ENCODE measurements at regions not wholly inside any gene's neighbourhood (a gene's known extent, or its start where the extent isn't known, plus 50 kb on each side); places are given as distances from the start of the nearest gene placed in this dataset.

DNA sequence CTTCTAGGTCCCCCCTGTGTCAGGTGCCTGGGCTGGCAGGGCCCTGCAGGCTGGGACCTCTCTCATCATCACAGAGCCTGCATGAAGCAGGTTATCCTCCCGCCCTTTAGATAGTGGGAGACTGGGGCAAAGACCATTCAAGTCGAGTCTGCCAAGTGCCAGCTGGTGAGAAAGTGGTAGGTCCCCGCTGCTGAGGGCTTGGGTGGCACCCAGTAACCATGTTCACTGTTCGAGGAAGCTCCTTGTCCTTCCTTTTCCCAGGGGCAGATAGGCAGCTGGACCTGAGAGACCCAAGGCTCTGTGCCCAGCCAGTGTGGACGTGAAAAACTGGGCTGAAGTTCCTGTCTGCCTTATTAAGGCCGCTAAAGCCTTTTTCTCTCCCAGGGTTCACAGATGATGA, 1319.8 kb downstream of the TBC1D22A start:
- WGBS, 5 donors, result 69 to 83% (median 73%) methylated on average over 4 to 6 of the region's 6 CpGs
- Histone ChIP-seq H3K4me1 (no peaks in the 10 kb centered on the region), H3K4me3 (no peak overlapping the region), H3K9me3 (no peaks in the 10 kb centered on the region), H3K27ac (no peak overlapping the region), H3K36me3 (no peaks in the 10 kb centered on the region), H3K27me3 (peaks cover 0 to 68% (median 0%) of the 10 kb centered on the region in 3 donors)
- no peak for DNase-seq
- intact Hi-C loops (cut with DNase I; ENCODE audit: low total_unique reads), result no loop called here
- no peak for TF ChIP-seq EP300 (IDR thresholded peaks at IDR 0.05)

DNA sequence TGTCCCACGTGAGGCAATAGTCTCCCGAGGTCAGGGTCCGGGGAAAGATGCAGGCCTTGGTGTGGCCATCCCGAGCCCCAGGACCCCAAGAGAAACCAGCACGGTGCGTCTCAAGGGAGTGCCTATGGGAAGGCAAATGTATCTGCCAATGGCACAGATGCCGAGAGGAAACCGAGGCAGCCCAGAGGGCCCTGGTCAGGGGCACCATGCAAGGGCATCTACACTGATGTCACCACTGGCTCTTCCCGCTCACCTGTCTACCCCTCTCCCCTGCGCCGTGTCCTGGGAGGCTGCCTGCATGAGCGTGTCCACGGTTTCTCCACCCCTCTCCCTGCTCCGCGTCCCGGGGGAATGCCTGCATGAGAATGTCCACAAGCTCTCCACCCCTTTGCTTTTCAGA, 1318.8 kb downstream of the TBC1D22A start:
- WGBS, 5 donors, result 78 to 82% (median 81%) methylated on average over 15 to 16 of the region's 16 CpGs
- TF ChIP-seq EP300 (IDR thresholded peaks at IDR 0.05) (no peak), POLR2AphosphoS5 (IDR thresholded peaks at IDR 0.05) (no peak), POLR2A (IDR thresholded peaks at IDR 0.05) (no peak)
- TF ChIP-seq, protein P1, sequence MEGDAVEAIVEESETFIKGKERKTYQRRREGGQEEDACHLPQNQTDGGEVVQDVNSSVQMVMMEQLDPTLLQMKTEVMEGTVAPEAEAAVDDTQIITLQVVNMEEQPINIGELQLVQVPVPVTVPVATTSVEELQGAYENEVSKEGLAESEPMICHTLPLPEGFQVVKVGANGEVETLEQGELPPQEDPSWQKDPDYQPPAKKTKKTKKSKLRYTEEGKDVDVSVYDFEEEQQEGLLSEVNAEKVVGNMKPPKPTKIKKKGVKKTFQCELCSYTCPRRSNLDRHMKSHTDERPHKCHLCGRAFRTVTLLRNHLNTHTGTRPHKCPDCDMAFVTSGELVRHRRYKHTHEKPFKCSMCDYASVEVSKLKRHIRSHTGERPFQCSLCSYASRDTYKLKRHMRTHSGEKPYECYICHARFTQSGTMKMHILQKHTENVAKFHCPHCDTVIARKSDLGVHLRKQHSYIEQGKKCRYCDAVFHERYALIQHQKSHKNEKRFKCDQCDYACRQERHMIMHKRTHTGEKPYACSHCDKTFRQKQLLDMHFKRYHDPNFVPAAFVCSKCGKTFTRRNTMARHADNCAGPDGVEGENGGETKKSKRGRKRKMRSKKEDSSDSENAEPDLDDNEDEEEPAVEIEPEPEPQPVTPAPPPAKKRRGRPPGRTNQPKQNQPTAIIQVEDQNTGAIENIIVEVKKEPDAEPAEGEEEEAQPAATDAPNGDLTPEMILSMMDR (IDR thresholded peaks at IDR 0.05), result no peak
- no peak overlapping the region for H3K27ac ChIP-seq
- H3K9me3 ChIP-seq, result no peaks in the 10 kb centered on the region
- H3K4me1 ChIP-seq, result no peaks in the 10 kb centered on the region
- DNase-seq, result no peak
- no peak overlapping the region for H3K4me3 ChIP-seq
- peaks cover 0 to 68% (median 3%) of the 10 kb centered on the region in 3 donors for H3K27me3 ChIP-seq
- intact Hi-C loops (cut with DNase I; ENCODE audit: low total_unique reads), result no loop called here
- H3K36me3 ChIP-seq, result no peaks in the 10 kb centered on the region

DNA sequence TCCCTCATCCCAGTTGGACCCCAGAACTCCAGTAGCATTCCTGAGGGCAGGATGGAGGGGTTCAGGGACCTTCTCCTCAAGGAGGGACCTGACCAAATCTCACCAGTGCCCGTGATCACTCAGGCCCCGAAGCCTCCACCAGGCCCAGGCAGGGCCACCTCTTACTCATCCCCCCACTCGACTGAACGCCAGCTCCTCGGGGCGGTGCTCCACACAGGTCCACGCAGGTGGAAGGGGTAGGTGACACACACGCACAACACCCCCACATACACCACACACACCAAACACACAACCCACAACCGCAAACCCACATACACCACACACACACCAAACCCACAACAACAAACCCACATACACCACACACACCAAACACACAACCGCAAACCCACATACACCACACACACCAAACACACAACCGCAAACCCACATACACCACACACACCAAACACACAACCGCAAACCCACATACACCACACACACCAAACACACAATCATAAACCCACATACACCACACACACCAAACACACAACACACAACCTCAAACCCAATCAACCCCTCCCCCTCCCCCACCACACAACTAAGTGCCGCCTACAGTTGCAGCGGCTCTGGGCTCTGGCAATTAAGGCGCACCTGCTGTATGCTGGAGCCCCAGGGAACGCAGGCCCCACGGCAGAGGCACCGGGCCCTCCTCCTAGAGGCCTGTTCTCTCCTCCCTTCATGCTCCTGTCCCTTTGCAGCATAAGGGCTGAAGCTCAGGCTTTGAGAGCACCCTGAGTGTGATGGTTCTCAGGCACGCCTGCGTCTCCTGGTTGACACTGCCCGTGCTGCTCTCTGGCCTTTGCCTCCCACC, 1318.1 kb downstream of the TBC1D22A start:
- no peak for TF ChIP-seq EP300 (IDR thresholded peaks at IDR 0.05)
- no peak for TF ChIP-seq POLR2AphosphoS5 (IDR thresholded peaks at IDR 0.05)
- no peak for TF ChIP-seq POLR2A (IDR thresholded peaks at IDR 0.05)
- TF ChIP-seq, protein P1 (IDR thresholded peaks at IDR 0.05), result no peak
- WGBS, 5 donors, result 85 to 92% (median 89%) methylated on average over 18 to 21 of the region's 21 CpGs
- H3K4me1 ChIP-seq, result no peaks in the 10 kb centered on the region
- intact Hi-C loops (cut with DNase I; ENCODE audit: low total_unique reads), result no loop called here
- H3K4me3 ChIP-seq, result no peak overlapping the region
- no peak overlapping the region for H3K27ac ChIP-seq
- H3K9me3 ChIP-seq, result no peaks in the 10 kb centered on the region
- H3K36me3 ChIP-seq, result no peaks in the 10 kb centered on the region
- H3K27me3 ChIP-seq, result peaks cover 0 to 62% (median 3%) of the 10 kb centered on the region in 3 donors
- no peak for DNase-seq

DNA sequence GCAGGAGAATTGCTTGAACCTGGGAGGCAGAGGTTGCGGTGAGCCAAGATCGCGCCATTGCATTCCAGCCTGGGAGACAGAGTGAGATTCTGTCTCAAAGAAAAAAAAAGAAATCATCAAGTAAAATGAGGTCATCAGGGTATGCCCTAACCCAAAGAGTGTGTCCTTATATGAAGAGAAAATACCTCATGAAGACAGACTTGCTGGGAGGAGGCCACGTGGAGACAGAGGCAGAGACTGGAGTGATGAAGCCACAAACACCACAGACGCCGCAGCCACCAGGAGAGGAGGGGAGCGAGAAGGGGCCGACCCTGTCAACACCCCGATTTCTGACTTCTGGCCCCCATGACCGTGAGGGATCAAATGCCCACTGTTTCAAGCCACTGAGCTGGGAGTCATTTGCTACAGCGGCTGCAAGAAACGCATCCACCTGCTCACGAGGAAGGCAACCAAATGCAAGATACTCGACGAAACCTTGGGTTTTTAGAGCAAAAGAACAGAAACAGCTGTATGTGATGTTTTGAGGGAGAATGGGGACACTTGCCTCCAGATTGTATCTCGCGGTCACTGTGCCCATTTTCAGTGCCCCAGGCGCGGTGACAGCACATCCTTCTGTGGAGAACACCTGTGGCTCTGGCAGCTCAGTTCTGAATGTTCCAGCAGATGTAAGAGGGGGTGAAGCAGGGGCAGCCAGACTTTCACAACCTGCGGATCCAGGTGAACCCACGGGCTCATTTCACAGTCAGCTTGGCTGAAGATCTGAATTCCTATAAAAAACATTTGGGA, 1317.2 kb downstream of the TBC1D22A start:
- Histone ChIP-seq H3K27me3 (peaks cover 0 to 59% (median 3%) of the 10 kb centered on the region in 3 donors), H3K4me1 (no peaks in the 10 kb centered on the region), H3K9me3 (no peaks in the 10 kb centered on the region), H3K27ac (no peak overlapping the region), H3K36me3 (no peaks in the 10 kb centered on the region), H3K4me3 (no peak overlapping the region)
- intact Hi-C loops (cut with DNase I; ENCODE audit: low total_unique reads), result no loop called here
- TF ChIP-seq POLR2AphosphoS5 (IDR thresholded peaks at IDR 0.05), result no peak
- TF ChIP-seq EP300 (IDR thresholded peaks at IDR 0.05), result no peak
- no peak for TF ChIP-seq POLR2A (IDR thresholded peaks at IDR 0.05)
- TF ChIP-seq, protein P1 (IDR thresholded peaks at IDR 0.05), result no peak
- no peak for DNase-seq
- WGBS, 5 donors, result 75 to 87% (median 82%) methylated on average over 21 of the region's 21 CpGs
